ENCODE measurements at regions not wholly inside any gene's neighbourhood (a gene's known extent, or its start where the extent isn't known, plus 50 kb on each side); places are given as distances from the start of the nearest gene placed in this dataset.

DNA sequence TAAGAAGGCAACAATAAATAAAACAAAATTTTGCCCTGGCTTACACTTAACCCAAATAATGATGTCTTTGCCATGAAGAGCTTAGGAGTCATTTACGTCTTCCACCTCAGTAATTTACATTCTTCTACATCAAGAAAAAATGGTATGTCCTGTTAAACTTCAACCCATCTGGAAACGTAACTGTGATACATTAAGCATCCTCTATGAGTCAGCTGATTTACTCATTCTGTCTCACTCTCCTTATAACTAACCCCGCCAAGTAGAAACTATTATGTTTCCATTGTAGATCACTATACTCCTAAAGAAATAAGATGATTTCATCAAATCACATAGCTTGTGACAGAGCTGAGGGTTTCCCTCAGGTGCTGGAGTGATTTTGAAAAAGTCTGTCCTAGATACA lies 330.7 kb downstream of the CDC14C start:
- DNase-seq: no peak

DNA sequence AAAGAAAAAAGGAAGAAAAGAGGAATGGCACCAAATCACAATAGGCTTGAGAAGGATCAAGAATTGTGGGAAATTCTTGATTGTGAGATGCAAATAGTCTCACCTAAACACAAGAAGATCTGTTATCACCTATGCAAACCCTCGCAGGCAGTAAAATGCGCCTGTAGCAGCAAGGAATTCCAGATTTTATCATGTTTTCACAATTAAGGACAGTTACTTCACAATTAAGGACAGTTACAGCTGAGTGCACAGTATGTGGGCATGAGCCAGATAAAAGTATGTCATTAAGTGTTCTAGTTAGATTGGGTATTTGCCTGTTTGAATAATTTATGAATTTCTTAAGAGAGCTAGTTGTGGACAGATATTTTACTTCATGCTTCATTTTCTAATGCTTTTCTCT lies 336.2 kb downstream of the CDC14C start:
- DNase-seq: no peak

DNA sequence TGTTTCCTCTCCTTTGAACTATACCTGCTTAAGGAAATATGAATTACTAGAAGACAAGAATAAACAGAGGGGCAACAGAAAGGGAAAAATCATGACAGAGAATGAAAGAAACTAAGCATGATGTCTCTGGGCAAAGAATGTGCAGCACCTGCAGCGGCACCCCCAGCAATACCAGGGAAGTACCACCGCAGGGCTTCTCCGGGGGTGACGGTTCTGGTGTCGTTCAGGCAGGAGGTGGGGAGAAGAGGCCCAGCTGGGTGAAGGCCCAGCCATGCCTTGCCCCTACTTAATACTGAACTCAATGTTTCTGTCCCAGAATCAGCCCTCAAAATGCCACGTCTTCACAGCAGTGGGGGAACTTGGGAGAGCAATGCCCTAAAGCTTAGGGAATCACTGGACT lies 337.6 kb downstream of the CDC14C start:
- no peak for DNase-seq

DNA sequence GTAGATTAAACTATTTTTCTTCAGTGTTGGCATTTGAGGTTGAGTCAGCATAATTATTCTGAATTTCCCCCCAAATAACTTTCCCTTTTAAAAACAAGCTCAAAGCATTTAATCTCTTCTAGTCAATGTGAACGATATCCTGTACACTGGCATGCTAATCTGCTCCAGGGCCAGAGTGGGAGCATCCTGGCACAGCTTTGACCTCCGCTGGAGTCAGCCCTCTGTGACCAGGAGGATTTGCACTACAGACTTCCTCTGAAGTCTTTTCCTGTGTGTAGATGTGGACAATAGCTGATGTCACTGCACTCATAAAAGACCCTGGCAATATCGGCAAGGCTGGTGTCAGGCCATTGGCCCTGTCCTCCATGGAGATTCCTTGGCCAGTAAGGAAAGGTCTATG lies 340.2 kb downstream of the CDC14C start:
- DNase-seq: no peak

DNA sequence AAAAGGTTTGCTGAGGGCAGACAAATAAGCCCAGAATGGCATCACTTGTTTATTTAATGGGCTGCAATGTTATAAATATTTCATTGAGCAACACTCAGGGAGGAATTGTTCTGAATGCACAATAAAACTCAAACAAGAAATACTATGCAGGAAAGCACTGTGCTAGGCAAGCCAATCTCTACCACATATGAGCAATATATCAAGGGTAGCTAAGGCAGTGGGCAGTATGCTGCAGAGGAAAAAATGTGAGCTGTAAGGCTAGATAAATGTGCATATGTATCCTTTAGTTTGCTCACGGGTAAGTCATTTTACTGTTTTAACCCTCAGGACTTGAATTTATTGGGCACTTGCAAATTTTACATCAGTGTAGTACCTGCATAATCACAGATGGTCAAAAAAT lies 349.6 kb downstream of the CDC14C start:
- no peak for DNase-seq

DNA sequence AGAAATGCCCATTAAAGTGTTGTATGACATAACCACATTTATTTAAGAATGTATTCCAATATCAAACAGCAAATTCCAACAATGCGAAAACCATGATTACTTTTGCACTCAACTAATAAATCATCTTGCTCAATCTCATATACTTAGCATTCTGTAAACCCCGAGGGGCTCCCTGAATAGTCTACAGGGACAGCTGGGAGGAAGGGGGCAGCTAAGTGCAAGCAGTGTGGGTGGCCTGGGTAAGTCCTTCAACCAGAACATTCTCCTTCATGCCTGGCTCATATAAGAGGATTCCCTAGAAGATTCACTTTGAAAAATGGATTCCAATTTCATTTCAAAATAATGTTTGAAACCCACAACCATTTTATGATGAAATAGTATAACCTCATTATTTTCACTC lies 355.5 kb downstream of the CDC14C start:
- no peak for DNase-seq

DNA sequence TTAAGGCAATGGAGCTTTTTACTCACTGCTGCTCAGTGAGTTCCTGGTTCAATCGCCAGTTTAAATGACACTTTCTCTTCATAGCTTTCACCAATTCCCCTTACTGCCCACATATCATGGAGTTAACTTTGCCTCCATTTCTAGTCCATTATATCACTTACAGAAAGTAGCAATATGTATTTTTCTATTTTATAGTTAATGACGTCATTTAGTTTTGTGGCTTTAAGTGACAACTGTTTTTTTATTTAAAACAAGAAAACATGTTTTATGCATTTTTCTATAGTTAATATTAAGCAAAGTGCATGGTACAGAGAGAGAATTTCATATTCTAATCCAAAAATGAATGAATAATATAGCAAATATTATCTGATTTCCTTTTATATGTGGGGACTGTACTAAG lies 363.3 kb downstream of the CDC14C start:
- DNase-seq: no peak

DNA sequence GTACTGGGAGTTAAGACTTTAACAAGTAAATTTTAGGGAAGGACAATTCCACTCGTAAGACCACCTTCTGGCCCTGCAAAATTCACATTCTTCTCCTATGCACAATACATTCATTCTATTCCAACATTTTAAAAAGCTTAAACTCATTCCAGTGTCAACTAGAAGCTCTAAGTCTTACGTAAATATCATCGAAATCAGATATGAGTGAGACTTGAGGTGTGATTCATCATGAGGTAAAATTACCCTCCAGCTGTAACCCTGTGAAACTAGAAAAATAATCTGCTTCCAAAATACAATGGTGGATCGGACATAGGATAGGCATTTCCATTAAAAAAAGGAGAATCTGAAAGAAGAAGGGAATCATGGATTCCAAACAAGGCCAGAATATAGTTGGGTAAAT lies 370.3 kb downstream of the CDC14C start:
- DNase-seq: no peak

DNA sequence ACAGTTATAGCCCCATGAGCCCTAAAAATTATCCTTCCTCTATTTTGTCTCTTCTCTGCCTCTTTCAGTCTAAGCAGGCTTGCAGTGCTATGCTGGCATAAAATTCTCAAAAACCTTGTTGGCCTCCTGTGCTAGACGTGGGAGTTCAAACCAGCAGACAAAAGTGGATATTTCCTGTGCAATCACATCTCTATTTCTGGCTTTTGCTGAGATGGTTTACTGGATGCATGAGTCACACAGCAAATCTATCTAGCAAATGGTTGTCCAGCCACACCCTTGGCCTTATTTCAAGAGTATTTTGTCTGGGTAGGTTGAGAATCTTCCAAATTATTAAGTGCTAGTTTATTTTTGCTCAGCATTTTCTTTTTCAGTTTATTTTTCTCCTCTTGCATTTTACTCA lies 370.8 kb downstream of the CDC14C start:
- no peak for DNase-seq

DNA sequence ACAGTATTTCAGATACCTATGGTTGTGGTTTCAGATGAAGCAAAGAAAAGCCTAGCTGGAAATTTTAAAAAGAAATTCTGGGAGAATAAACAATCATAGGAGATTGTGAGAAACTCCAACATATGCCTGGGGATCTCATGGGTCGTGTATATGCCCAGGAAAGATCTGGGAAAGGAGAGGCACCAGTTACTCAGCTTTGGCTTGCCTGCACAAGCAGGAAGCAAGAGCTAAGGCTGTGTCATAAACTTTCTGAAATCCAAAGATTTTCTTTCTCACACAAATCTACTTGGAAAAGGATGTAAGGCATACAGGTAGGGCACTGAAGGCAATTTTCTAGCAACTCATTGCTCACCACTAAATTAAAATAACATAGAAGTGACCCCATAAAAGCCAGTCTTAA lies 373.6 kb downstream of the CDC14C start:
- DNase-seq: no peak

DNA sequence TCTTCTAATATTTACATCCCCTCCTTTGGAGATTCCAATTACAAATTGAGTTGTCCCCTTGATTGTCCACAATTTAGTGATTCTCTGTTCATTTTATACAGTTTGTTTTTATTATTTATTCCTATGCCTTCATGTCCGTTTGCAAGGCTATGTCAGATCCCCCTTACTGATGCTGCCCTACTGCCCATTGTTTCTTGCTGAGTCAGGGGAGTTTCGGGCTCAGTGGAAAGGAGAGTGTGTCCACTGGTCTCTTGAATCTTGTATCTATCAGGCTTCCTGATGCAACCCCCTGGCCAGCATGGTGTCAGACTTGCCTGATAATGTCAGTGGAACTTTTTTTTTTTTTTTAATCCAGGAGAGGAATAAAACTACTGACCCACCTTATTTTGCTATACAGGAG lies 384.4 kb downstream of the CDC14C start:
- DNase-seq: no peak

DNA sequence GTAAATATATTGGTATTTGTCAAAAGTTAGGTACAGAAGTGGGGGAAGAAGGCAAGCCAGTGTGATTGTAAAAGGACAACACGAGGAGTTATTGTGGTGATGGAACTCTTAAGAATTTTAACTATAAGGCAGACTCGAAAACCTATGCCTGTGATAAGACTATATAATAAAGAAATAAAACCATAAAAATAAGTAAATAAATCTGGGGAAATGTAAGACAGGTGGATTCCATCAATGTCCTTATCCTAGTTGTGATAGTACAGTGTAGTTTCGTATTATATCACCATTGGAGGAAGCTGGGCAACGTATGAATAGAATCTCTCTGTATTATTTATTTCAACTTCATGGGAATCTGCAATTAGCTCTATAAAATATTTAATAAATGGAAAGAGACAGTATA lies 395.7 kb downstream of the CDC14C start:
- no peak for DNase-seq

DNA sequence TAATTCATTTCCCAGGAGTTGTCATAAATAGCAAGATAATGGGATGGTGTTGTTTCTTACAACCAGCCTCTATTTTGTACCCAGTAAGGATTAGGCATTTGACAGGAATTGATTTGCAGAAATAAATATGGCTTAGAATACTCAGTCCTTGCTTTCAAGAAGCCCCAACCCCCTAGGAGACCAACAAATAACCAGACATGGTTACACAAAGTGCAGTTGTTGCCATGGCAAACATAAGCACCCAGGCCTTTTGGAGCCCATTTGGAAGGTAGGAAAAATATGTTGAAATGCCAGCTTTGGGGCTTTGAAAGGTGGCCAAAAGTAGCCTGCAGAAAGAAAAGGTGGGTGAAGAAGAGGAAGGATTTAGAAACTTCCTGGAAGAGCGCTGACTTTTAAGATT lies 397.5 kb downstream of the CDC14C start:
- DNase-seq: no peak

DNA sequence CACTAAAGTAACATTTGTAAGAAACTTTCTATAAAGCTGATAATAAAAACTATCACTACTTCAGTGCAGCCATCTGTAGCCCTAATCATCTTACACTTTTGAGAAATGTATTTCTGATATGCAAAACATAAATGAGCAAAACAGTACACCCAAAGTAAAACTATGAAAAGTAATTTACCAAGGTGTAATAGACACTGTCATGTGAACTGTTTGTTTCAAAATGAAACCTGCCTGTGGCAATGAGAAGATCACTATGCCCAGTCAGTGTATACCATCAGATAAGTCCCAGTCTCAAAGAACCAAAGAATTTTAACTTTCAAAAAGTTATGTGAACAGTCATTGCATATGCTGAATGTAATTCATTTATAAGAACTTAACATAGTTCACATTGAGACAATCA lies 398.1 kb downstream of the CDC14C start:
- DNase-seq: no peak

DNA sequence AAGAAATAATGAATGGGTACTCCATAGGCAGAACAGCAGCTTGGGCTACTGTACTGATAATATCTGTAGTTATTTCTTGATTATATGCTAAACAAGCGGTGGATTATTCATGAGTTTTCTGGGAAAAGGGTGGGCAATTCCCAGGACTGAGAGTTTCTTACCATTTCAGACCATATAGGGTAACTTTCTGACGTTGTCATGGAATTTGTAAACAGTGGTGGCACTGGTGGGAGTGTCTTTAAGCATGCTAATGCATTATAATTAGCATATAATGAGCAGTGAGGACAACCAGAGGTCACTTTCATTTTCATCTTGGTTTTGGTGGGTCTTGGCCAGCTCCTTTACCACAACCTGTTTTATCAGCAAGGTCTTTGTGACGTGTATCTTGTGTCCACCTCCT lies 399.7 kb downstream of the CDC14C start:
- no peak for DNase-seq

DNA sequence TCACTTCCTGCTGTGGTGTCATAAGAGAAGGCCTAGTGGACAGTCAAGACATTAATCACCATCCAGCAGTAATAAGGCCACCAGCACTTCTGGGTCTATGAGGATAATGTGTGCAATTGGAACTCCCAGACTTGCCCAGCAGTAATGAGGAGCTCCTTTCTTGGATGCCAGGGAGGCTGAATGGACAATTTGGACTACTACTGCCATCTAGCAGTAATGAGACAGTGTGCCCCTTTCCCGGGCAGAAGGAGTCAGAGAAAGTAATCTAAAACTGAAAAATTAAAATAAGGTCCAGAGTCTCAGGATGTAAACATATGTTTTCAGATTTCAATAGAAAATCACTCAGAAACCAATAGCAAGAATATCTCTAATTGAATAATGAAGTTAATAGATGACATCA lies 400.4 kb downstream of the CDC14C start:
- no peak for DNase-seq

DNA sequence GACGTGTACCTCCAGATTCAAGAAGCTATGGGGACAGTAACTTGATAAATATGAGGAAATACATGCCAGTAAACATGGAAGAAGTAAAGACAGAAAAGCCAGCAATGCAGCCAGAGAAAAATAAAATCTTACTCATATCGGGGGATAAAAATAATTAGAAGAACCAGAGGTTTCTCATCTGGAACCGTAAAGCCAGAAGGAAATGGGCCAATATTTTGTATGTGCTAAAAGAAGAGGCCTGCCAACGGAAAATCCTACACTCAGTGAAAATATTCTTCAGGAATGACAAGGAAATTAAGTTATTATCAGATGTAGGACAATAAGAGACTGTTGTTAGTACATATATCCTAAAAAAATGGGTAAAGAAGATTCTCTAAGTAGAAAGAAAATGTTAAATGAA lies 401.2 kb downstream of the CDC14C start:
- no peak for DNase-seq

DNA sequence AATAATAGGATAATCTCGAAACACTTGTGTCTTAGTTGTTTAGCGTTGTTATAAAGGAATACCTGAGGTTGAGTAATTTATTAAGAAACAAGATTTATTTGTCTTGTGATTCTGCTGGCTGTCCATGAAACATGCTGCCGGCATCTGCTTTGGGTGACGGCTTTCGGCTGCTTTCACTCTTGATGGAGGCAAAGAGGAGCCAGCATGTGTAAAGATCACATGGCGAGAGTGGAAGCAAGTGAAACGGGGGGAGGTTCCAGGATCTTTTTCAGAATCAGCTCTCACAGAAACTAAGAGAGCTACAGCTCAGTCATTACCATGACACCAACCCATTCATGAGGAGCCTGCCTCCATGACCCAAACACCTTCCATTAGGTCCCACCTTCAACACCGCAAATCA lies 402.8 kb downstream of the CDC14C start:
- DNase-seq: no peak

DNA sequence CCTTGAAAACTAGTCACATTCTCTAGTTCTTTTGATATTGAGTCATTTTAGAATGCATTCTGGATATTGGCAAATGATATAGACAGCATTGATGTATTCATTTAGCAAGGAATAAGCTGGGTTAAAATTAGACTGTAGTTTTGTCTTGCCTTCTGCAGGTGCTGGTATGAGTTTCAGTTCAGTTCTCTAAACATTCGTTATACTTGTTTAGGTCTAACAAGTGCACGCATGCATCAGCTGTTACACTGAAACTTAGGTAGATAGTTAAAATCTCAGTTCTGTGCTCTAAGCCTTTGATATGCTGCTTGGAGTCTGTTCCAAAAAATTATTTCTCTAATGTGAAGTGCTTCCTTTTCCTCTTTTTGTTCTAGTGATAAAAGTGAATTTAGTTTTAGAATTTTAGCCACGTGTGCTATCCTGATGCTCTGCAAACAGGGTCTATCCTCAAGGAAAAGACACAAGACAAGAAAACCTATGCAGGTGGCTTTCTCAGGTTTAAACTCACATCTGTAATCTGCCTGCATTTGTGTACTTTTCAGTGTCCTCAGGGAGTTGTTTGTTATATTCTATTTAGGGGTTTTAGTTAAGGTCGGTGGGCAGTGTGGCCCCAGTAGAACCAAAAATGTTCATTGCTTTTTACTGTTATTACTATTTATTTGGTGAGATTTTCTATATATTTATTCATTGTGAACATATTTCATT lies 409.0 kb downstream of the CDC14C start:
- DNase-seq: no peak

DNA sequence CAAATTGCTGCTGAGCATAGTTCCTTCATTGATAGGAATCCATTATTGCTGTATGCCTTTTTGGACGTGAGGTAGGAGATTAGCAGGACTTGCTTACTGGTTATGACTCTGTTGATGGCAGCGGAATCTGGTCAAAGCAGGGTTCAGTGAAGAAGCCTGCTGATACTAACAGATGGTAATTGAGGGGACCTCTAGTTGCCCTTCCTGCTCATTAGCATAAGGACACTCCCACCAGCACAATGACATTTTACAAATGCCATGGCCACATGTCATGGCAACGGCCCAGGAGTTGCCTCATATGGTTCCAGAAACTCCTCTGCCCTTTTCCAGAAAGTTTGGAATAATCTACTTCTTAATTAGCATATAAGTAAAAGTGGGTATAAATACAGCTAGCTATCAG lies 417.5 kb downstream of the CDC14C start:
- DNase-seq: no peak

DNA sequence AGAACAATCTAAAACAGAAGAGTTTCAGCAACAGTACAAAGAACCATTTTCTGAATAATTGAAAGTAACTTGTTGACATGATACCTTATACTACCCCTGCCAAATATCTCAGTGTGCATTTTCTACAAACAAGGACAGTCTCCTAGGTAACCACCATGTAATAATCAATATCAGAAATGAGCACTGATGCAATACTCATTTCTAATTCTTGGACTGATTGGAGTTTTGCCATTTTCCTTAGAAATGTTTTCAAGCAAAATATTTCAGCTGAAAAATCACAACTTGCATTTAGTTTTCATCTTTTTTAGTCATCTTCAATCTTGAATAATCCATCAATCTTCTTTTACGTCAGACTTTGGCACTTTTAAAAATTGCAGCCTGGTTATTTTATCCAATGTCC lies 420.2 kb downstream of the CDC14C start:
- DNase-seq: no peak

DNA sequence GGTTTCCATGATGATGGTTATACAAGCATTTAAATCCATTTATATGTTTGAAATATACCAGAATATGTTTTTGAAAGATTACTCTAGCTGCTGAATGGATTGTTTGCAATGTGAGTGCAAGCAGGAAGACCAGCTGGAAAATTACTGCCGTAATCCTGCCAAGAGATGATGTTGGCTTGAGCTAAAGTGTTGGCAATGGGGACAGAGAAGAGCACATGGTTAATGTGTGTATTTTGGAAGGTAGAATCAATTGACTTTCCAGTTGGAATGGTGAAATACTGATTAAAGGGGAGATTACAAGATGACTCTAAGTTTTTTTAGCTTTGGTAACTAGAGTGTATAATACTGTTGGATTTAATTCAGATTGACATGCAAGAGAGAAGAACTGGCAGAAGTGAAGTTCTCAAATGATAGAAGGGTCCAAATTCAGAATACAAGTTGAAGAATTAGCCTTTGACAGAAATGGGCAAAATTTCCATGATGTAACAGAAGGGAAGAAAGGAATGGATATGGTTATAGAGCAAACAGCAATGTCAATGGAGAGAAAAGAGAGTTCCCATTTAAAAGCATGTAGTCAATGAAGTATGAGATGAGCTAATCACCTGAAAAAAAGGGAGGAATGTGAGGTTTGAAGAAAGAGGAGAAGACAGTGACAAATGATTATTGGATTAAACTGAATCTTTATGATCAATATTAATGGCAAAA lies 422.0 kb downstream of the CDC14C start:
- DNase-seq: no peak

DNA sequence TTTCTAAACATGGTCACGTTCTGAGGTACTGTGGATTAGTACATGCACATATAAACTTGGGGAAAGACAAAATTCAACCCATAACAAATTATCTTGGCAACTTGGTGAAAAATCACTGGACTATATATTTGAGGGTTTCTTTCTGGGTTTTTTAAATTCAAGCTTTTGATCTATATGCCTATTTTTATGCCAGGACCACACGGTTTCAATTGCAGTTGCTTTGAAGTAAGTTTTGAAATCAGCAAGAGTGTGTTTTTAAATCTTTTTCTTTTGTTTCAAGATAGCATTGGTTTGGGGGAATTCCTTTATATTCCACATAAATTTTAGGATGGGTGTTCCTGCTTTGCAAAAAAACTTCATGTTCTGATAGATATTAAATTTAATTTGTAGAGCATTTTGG lies 406.4 kb upstream of the VWC2 start:
- no peak for DNase-seq

DNA sequence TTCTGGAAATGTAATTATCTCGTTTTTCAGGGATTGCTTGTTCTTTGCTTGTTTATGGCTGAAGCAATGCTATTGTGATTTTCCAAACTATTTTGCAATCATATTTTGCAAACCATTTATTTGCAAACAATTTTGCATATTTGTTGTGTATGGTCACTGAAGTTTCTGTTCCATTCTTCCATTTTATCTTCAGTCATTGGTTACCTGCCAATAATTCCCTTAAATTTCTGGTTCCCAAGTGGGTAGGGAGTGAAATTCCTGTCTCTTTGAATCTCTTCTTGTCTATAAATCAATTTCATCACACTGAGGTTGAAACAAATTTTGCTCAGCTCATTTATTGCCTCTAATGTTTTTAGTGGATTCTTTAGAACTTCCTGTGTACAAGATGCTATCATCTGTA lies 401.7 kb upstream of the VWC2 start:
- DNase-seq: no peak

DNA sequence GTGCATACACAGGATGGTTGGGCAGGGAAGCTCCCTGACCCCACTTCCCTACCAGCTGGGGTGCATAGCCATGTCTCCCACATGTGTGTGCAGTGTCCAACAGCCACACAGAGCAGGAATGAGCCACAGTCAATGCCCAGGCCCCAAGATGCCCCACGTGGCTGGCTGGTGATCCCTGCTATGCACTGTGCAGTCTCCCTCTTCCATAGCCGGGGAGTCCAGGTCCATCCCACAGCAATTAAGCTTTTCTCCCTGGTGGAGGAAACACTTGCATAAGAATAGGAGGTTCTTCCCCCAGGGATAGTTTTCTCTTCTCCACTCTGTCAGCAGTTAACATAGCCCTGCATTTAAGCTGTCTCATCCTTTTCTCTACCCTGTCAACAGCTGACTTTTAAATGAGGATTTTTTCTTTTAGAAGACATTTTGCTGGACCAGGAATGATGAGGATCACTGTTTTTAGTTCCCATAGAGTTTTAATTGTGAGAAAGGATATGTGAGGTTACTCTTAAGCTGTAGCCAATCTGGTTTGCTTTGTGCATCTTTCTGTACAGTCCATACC lies 396.5 kb upstream of the VWC2 start:
- DNase-seq: no peak
